HK-2 (cell line): ENCODE measurements at regions not wholly inside any gene's neighbourhood (a gene's known extent, or its start where the extent isn't known, plus 50 kb on each side); places are given as distances from the start of the nearest gene placed in this dataset.
"Not testable (repeated sequence)": the region's sequence is repeated elsewhere in the genome, so short reads cannot be mapped to it uniquely, and the experiment has no call there.

Experiments
- DNase-seq: peaks from one replicate; pipeline ENCODE4 v3.0.0-alpha.2; 2018; ENCODE audit not compliant: unreplicated experiment

DNA sequence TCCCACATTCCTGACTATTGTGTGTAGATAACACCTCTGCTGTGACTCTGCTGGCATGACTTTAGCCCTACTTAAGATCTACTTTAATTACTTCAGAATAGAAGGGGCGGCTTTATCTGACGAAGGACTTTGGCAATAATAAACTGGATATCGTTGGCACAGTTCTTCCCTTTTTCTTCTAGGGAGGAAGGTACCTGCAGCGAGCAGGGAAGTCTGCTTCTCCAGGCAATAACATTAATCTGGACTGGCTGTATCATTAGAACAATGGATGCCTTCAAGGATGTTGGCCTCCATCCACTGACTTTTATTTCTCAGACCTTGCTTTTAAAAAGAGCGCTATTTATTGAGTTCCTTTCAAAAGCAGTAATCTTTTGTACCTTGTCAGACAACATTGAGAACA, 172.6 kb upstream of the THSD7A start:
- no peak for DNase-seq

DNA sequence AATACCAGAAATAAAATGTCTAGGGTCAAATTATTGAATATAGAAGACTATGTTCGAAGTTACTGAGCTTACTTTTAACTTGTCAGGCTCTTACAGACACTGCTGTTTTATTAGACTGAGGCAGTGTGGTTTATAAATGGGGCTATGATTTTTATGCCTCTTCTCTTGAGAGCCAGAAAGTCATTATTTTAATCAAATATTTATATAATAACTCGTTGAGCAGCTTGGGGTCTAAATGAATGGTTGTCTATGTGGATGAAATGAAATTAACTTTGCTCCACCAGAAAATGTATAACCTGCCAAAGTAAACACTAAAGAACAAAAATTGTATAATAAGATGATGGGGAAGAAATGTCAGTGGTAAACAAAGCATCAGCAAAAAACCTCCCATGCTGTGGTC, 175.6 kb upstream of the THSD7A start:
- no peak for DNase-seq

DNA sequence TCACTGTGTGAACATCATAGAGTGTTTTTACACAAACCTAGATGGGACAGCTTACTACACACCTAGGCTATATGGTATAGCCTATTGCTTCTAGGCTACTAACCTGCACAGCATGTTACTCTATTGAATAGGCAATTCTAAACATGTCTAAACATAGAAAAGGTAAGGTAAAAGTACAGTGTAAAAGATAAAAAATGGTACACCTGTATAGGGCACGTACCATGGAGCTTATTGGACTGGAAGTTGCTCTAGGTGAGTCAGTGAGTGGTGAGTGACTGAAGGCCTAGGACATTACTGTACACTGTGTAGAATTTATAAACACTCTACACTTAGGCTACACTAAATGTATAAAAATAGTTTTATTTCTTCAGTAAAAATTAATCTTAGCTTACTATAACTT, 182.0 kb upstream of the THSD7A start:
- no peak for DNase-seq

DNA sequence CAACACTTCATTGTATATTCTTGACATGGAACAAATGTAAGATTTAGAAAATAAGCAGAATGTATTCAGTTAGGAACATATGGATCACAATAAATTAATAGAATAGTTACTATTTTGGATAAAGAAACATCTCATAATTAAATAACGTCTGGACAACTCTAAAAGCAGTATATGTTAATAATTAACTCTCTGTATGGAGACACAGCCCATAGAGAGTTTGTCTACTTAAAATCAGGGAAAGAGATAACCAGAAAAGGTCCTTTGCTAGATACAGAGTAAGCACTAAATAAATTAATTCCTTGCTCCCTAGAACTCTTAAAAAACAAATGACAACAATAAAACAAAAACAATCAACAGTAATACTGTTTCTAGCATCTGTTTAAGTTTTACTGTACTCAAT, 184.4 kb upstream of the THSD7A start:
- no peak for DNase-seq

DNA sequence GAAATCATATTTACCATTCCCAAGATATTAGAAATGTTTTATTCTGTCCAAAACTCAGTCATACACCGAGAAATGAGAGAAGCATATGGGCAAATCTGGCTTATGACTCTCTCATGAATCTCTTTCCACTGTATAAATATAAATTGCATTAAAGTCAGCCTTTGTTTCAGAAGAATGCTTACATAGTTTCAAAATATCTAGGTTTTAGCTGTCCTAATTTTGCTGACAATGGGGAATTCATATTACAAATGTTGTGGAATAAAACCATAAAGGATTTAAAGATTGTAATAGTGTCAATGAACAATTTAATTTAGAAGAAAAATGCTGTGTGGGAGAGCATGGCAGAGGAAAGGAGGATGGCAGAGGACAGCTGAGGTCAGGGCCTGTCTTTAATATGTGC, 185.0 kb upstream of the THSD7A start:
- DNase-seq: no peak

DNA sequence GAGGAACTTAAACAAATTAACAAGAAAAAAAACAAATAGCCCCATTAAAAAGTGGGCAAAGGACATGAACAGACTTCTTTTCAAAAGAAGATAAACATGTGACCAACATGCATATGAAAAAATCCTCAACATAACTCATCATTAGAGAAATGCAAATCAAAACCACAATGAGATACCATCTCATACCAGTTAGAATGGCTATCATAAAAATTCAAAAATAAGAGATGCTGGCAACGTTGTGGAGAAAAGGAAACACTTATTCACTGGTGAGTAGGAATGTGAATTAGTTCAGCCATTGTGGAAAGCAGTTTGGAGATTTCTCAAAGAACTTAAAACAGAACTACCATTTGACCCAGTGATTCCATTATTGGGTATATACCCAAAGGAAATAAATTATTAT, 189.1 kb upstream of the TMEM106B start:
- DNase-seq: not testable (repeated sequence)

DNA sequence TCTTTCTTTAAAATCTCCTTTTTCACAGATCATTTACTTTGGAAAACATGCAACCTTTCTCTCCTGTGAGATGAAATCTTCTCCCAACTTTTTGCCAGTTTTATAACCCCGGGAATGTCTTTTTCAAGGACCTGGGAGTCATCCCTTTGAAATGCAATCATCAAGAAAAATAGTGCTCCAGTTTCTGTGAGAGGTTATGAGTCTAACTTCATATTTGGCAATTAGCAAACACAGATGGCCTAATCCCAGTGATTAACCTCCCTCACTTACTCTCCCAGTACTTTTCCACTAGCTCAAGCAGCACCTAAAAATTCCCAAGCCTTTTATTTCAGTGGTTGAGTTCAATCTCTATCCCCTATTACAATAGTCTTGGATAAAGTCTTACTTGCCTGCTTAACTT, 185.8 kb upstream of the TMEM106B start:
- DNase-seq: no peak

DNA sequence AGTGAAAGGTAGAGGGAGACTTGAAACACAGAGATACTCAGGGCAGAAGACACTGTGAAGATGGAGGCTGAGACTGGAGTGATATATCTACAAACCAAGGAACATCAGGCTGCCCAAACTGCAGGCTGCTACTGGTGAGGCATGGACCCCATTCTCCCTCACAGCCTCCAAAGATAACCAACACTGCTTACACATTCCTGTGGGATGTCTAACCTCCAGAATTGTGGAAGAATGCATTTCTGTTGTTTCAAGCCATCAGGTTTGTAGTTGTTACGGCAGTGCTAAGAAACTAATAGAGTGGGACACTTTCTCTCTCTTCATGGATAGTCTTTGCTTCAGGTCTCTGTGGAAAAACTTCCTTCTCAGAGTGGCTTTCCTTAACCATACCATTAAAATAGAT, 182.6 kb upstream of the TMEM106B start:
- no peak for DNase-seq

DNA sequence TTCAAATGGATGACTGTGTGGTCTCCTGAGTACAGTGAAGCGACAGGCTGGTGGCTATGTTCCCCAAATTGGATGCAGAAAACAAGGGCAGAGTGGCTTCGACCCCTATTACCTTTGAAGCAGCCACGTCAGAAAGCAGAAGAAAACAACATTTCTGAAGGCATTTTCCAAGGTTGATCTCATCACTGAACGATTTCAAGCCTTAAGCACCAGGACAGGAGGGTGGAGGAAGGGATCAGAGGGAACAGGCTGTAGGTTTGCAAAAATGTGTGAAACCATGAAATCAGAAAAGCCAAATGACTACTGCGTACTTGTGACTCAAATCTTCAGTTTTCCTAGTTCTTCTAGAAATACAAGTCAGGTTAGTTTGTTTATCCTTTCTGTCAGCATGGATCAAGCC, 181.0 kb upstream of the TMEM106B start:
- DNase-seq: no peak

DNA sequence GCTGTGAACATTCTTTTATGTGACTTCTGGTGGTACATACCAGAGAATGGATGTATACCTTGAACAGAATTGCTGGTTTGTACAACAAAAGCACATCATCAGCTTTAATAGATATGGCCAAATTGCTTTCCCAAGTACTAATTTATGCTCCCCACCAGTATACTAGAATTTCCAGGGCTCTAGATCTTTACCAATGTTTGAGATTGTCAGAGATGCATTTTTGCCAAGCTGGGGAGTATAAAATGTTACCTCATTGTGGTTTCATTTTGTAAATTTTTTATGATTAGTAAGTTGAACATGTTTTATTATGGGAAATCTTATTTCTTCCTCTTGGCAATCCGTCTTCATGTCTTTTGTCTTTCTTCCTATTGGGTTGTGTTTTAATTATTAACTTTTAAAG, 179.9 kb upstream of the TMEM106B start:
- DNase-seq: no peak

DNA sequence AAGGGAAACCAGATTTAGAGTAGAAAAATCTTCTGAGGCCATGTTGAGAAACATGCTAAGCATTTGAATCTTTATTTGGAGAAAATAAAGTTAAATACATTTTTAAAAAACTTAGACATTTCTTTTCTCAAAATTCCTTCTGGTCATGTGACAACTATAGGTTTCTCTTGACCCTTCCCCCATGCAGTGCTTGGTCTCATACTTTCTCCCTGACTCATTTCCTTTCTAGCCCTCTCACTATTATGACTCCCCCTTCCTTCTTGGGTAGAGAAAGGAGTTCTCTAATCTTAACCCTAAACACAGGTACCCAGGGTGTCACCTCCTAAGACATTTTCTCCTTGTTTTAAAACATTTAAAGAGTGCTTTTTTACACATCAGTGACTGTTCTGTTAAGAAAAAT, 179.5 kb upstream of the TMEM106B start:
- peak; percentile 10 for DNase-seq

DNA sequence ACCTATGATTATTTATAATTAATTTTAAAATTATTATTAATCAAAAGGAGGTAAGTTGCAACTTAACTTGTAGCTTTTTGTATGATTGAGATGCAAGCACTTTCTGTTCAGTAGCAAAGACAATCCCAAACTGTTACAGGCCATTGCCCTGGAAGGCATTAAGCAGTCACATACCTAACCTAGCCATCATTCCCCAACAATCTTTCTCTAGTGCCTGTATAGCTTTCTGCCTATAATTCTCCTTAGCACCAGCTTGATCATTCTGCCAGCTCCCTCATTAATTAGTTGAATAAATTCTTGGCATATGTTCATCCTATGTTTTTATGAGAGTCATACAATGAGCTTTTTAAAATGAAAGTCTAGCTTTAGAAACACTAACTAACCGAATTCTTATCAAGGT, 178.9 kb upstream of the TMEM106B start:
- no peak for DNase-seq

DNA sequence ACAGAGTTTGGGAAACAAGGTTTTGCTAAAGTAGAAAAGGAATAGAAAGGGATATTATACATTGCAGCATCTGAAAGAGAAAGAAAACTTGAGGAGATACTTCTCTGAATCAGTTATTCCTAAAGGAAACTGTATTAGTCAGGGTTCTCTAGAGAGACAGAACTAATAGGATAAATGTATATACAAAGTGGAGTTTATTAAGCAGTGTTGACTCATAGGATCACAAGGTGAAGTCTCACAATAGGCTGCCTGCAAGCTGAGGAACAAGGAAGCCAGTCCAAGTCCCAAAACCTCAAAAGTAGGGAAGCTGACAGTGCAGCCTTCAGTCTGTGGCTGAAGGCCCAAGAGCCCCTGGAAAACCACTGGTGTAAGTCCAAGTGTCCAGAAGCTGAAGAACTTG, 167.6 kb upstream of the TMEM106B start:
- DNase-seq: not testable (repeated sequence)

DNA sequence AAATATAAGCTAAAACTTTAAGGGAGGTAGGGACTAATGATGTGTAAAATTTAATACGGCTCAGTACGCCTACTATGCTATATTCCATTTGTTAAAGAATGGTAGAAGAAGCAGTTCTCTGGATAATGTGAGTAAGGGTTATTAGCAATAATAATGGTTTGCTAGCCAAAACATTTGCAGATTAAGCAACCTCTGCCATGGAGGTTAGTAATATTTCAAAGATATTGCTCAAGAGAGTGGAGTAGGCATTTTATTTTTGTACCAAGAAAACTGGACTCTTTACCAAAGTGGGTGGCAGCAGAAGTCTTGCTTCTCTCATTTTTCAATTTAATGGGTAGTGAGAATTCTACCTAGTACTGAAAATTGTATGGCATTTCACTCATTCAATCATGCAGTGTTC, 158.9 kb upstream of the TMEM106B start:
- no peak for DNase-seq

DNA sequence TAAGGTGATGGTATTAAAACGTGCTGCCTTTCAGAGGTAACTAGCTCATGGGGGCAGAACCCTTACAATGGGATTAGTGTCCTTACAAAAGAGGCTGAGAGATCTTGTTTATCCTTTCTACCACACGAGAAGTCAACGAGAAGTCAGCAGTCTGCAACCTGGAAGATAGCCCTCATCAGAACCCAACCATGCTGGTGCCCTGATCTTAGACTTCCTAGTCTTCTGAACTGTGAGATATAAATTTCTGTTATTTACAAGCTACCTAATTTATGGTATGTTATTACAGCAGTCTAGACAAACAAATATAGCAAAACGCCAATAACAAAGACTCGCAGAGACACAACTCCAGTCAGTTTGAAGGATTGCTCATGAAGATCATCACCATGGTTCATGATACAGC, 157.5 kb upstream of the TMEM106B start:
- no peak for DNase-seq

DNA sequence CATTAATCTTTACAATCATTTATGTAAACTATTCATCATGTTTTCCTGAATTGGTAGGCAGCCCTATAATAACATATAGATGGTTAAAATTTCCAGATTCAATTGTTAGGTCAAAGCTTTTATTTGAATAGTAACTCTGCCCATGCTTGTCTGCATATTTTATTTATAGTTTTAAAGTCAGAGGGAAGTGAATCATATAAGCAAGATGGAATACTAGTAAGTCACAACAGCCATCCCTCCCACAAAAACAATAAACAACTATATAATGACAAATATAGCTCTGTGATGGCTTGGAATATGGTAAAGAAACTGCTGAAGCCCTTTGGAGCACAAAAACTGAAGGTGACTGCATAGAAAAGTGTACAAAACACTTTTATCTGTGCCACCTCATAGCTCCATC, 156.3 kb upstream of the TMEM106B start:
- DNase-seq: no peak

DNA sequence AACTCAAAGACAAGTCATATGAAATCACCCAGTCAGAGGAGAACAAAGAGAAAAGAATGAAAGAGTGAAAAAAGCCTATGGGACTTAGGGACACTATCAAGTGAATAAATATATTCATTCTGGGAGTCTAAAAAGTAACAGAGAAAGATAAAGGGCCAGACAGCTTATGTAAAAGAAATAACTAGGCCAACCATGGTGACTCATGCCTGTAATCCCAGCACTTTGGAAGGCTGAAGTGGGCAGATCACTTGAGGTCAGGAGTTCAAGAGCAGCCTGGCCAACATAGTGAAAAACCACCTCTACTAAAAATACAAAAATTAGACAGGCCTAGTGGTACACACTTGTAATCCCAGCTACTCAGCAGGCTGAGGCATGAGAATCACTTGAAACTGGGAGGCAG, 154.7 kb upstream of the TMEM106B start:
- no peak for DNase-seq

DNA sequence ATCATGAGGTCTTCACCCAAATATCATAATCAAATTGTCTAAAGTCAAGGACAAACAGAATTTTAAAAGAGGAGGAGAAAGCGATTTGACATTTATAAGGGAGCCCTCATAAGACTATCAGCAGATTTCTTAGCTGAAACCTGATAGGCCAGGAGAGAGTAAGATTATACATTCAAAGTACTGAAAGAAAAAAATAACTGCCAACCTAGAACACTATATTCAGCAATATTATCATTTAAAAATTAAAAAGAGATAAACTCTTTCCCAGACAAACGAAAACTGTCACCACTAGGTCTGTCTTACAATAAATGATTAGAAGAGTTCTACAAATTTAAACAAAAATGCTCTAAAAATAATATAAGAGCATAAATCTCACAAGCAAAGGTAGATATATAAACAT, 154.1 kb upstream of the TMEM106B start:
- no peak for DNase-seq

DNA sequence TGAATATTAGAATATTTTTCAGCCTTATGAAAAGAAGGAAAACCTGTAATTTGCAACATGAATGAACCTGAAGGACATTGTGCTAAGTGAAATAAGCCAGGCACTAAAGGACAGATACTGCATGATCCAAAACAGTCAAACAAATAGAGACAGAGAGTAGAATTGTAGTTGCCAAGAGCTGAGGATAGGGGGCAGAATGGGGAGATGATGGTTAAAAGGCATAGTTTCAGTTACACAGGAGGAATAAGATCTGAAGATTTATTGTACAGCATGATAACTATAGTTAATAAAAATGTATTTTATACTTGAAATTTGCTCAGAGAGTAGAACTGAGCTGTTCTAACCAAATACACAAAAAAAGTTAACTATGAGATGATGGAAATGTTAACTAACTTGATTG, 149.0 kb upstream of the TMEM106B start:
- no peak for DNase-seq

DNA sequence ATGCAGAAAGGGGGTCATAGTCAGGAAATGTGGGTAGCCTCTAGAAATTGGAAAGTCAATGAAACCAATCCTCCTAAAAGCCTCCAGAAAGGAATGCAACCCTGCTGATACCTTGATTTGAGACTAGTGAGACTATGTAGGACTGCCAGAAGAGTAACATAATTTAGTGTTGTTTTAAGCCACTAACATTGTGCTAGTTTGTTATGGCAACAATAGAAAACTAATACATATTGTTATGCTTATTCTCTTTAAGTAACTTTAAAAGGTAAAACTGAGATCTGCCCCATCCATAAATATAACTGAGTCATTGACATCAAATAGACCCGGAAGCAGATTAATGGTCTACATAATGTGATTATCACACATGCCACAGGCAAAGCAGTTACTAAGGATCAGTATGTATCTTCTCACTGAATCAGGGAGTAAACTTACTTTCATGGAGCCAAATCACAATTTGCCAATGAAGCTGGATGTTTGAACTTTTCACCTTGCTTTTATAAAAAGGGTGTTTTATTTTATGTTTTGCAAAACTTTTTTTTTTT, 146.4 kb upstream of the TMEM106B start:
- no peak for DNase-seq

DNA sequence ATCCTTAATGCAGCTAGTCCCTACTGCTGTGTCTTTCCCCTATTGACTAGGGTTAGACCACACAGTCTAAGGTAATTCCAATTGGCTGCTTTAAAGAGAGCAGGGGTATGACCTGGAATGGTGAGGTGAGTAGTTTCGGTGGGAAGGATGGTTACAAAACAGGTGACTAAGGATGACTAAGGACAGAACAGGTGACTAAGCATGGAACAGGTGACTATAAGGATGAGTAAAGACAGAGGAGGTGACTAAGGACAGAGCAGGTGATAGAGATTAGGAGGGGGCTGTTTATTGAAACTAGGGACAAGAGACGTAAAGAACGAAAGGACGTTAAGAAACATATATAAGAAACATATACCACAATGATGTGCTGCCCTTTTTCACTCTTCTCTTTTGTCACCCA, 145.1 kb upstream of the TMEM106B start:
- no peak for DNase-seq

DNA sequence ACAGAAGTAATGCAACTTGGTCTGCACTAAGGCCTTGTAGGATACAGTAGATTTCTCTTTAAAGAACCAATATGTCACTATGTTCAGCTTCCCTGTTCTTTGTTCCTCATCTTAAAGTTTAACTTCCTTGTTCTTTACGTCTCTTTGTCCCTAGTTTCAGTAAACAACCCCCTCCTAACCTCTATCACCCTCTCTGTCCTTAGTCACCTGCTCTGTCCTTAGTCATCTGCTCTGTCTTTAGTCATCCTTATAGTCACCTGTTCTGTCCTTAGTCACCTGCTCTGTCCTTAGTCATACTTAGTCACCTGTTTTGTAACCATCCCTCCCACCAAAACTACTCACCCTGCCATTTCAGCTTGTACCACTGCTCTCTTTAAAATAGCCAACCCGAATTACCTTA, 144.6 kb upstream of the TMEM106B start:
- no peak for DNase-seq

DNA sequence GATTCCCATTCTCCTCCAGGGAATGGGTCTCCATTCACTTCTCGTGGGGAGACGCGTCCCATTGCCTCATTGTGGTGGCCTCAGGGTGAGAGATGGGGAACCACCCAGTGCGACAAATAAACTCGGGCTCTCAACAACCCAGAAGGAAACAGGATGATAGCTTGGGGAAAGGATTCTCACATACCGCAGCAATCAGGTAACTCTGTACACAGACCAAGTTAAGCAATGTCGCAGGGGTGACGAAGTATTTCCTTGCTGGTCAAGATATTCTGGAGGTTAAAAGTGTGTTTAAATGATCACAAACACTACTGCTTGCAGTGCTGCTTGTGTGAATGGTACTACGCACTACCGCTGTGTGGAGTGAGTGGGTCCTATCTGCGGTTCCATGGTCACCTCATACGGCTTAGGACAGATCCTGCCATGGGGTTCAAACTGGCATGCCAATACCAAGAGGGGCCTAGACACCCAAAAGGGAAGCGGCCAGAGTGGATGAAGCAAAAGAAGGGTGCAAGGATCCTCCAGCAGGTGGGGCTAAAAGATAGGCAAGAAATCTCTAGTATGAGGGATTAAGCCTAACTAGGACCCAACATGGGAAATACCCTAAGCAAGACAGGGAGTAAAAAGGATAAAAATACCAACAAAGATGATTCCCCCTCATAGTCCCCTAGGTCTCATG, 143.8 kb upstream of the TMEM106B start:
- peak; percentile 40 for DNase-seq

DNA sequence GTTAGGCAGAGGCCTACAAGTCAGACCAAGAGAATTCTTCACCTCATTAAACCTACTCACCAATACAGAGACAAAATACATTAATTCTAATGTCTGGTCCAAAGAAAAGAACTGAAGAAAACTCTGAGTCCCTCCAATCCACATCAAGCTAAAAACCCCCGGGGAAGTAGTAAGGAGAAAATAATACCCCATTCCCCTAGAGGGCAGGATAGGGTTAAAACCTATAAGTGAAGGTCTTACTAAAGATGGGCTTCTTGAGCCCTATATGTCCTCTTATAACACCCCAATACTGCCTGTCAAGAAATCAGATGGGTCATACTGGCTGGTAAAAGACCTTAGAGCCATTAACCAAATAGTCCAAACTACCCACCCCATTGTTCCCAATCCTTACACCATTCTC, 141.3 kb upstream of the TMEM106B start:
- DNase-seq: no peak
